ENCODE measurements at regions not wholly inside any gene's neighbourhood (a gene's known extent, or its start where the extent isn't known, plus 50 kb on each side); places are given as distances from the start of the nearest gene placed in this dataset.

DNA sequence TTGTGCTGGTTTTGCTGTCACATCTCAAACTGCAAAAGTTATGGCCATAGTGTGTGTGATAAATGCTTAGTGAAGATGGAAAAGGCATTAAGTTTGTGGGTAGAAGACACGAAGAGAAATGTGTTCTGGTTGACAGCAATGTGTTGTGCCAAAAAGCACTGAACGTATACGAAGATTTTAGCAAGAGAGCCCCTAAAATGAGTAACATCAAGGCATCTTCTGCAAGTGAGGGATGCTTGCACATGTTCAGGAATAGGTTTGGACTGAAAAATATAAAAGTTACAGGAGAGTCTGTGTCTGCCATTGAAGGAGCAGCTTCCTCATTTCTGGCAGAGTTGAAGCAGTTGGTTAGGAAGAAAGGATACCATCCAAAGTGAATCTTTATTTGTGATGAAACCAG, 167.1 kb downstream of the ADAMTS15 start:
- H3K27ac Mint-ChIP-seq: no peak overlapping the region
- H3K27me3 Mint-ChIP-seq: peaks cover 0 to 4% of the 10 kb centered on the region in 2 donors
- no peaks in the 10 kb centered on the region for H3K9me3 Mint-ChIP-seq
- no peaks in the 10 kb centered on the region for H3K36me3 Mint-ChIP-seq (ENCODE audit: insufficient read depth)
- H3K4me3 Mint-ChIP-seq: no peak overlapping the region
- ATAC-seq (replicated peaks): no peak
- no peaks in the 10 kb centered on the region for H3K4me1 Mint-ChIP-seq (ENCODE audit: low read depth in 2 of 2)
- no peak for DNase-seq

- H3K27me3 Mint-ChIP-seq: peaks cover 2 to 9% of the 10 kb centered on the region in 2 donors
- no peaks in the 10 kb centered on the region for H3K9me3 Mint-ChIP-seq
- H3K4me3 Mint-ChIP-seq: no peak overlapping the region
- H3K4me1 Mint-ChIP-seq (ENCODE audit: low read depth in 2 of 2): no peaks in the 10 kb centered on the region
- DNase-seq: no peak
- H3K27ac Mint-ChIP-seq: no peak overlapping the region
- H3K36me3 Mint-ChIP-seq (ENCODE audit: insufficient read depth): no peaks in the 10 kb centered on the region
- ATAC-seq (replicated peaks): no peak
These were observed 168.1 kb downstream of the ADAMTS15 start for GRCh38 chr11:130616573-130616972.

GRCh38 chr11:130617001-130617400, 168.6 kb downstream of the ADAMTS15 start:
- H3K36me3 Mint-ChIP-seq (ENCODE audit: insufficient read depth): no peaks in the 10 kb centered on the region
- no peak overlapping the region for H3K4me3 Mint-ChIP-seq
- H3K27me3 Mint-ChIP-seq: peaks cover 6 to 13% of the 10 kb centered on the region in 2 donors
- no peaks in the 10 kb centered on the region for H3K4me1 Mint-ChIP-seq (ENCODE audit: low read depth in 2 of 2)
- DNase-seq (no peak), ATAC-seq (replicated peaks) (no peak)
- no peak overlapping the region for H3K27ac Mint-ChIP-seq
- no peaks in the 10 kb centered on the region for H3K9me3 Mint-ChIP-seq

DNA sequence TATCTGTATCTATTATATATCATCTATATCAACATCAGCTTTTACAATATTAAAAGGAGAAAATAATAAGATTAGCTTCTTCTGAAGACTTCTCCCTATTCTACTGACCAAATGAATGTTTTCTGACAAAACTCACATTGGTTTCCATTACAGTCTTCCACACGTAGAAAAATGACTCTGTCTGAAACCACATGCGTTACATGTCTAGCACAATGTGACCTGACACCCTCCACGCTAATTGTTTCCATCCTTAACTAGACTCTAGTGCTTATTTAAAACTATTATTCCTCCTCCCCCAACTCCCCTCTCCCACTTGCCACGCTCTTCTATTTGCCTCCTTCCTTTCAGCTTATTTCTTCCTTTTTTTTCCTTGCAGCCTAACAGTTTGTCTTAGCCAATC, 172.1 kb downstream of the ADAMTS15 start:
- Mint-ChIP-seq H3K27ac (no peak overlapping the region), H3K9me3 (no peaks in the 10 kb centered on the region), H3K4me3 (no peak overlapping the region), H3K36me3 (ENCODE audit: insufficient read depth) (no peaks in the 10 kb centered on the region), H3K27me3 (peaks cover 18 to 37% of the 10 kb centered on the region in 2 donors), H3K4me1 (ENCODE audit: low read depth in 2 of 2) (no peaks in the 10 kb centered on the region)
- DNase-seq (no peak), ATAC-seq (replicated peaks) (no peak)

GRCh38 chr11:130622141-130622542, 173.7 kb downstream of the ADAMTS15 start:
- no peak overlapping the region for H3K27ac Mint-ChIP-seq
- ATAC-seq (replicated peaks) (no peak), DNase-seq (no peak)
- peaks cover 18 to 37% of the 10 kb centered on the region in 2 donors for H3K27me3 Mint-ChIP-seq
- no peaks in the 10 kb centered on the region for H3K4me1 Mint-ChIP-seq (ENCODE audit: low read depth in 2 of 2)
- H3K36me3 Mint-ChIP-seq (ENCODE audit: insufficient read depth): no peaks in the 10 kb centered on the region
- H3K9me3 Mint-ChIP-seq: no peaks in the 10 kb centered on the region
- H3K4me3 Mint-ChIP-seq: no peak overlapping the region

DNA sequence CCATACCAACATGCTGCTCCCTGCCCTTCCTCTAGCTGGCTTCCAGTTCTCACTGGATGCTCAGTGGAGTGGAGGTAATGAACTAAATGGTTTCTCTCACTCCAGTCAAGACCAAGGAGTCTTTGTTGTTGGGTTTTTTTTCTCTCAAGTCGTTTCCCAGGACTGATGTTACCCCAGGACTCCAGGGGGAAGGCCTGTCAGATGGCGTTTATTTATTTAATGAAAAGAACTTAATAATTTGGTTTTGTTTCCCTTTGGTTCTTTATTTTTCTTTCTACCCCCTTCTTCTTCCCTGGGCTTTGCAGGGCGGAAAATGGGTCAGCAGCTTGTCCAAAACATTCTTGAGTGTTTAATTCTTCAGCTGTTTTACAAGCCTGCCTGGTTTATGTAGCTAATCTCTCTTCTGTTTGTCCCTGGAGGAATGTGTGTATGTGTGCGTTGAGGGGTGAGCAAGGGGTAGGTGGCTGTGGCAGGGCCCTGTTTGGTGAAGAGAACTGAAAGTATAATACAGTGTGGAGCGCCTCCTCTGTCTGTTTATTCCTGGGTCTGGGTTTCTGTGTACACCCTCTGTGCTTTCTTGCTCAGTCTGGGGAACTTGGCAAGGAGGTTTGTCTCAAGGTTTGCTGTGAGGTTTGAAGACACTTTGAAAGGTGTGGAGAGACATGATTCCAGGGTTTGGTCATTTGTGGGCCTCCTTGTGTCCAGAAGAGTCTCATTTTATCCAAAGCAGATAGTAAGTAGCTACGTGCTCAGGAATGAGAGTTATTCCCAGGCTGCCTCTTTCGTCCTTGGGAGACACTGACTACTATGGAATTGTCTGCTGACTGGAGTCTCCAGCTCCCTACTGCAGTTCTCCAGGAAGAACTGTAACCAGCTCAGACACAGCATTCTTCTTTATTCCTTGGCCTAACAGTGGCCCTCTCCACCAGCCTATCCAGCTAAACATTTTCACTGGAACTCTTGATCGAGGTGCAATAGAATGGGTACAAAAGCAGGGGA, 175.5 kb downstream of the ADAMTS15 start:
- no peaks in the 10 kb centered on the region for H3K4me1 Mint-ChIP-seq (ENCODE audit: low read depth in 2 of 2)
- DNase-seq (no peak), ATAC-seq (replicated peaks) (no peak)
- H3K27ac Mint-ChIP-seq: no peak overlapping the region
- peaks cover 18 to 37% of the 10 kb centered on the region in 2 donors for H3K27me3 Mint-ChIP-seq
- no peak overlapping the region for H3K4me3 Mint-ChIP-seq
- no peaks in the 10 kb centered on the region for H3K9me3 Mint-ChIP-seq
- no peaks in the 10 kb centered on the region for H3K36me3 Mint-ChIP-seq (ENCODE audit: insufficient read depth)

DNA sequence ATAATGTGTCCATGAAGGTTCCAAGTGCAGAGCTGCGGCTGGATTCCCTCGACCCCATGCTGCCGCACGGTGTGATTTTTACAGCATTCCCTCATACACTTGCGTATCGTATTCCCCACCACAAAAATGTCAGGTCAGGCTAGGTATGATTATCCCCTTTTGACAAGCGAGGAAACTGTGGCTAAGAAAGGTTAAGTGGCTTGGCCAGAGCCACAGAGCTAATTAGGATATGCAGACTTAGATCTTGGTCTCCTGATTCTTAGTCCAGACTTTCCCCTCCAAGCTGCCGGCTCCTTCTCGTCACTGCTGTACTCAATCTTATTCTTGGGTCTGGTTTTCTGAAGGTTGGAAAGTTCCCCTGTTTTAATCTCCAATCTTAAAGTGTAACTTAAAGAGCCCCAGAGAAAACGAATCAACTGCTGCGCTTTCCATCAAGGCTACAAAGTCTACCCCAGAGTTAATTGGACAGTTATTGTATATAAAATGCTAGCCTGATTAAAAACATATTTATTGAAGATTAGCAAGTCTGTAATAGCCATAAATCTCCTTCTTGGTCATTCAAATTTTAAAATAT, 176.6 kb downstream of the ADAMTS15 start:
- ATAC-seq (replicated peaks): no peak
- Mint-ChIP-seq H3K9me3 (no peaks in the 10 kb centered on the region), H3K36me3 (ENCODE audit: insufficient read depth) (no peaks in the 10 kb centered on the region), H3K4me3 (no peak overlapping the region), H3K4me1 (ENCODE audit: low read depth in 2 of 2) (no peaks in the 10 kb centered on the region), H3K27ac (no peak overlapping the region), H3K27me3 (peaks cover 18 to 37% of the 10 kb centered on the region in 2 donors)
- no peak for DNase-seq

- H3K36me3 Mint-ChIP-seq (ENCODE audit: insufficient read depth): no peaks in the 10 kb centered on the region
- DNase-seq (no peak), ATAC-seq (replicated peaks) (no peak)
- no peak overlapping the region for H3K27ac Mint-ChIP-seq
- H3K27me3 Mint-ChIP-seq: peaks cover 18 to 31% of the 10 kb centered on the region in 2 donors
- no peaks in the 10 kb centered on the region for H3K9me3 Mint-ChIP-seq
- H3K4me3 Mint-ChIP-seq: no peak overlapping the region
- H3K4me1 Mint-ChIP-seq (ENCODE audit: low read depth in 2 of 2): no peaks in the 10 kb centered on the region
These were observed 177.3 kb downstream of the ADAMTS15 start for GRCh38 chr11:130625578-130626306.

DNA sequence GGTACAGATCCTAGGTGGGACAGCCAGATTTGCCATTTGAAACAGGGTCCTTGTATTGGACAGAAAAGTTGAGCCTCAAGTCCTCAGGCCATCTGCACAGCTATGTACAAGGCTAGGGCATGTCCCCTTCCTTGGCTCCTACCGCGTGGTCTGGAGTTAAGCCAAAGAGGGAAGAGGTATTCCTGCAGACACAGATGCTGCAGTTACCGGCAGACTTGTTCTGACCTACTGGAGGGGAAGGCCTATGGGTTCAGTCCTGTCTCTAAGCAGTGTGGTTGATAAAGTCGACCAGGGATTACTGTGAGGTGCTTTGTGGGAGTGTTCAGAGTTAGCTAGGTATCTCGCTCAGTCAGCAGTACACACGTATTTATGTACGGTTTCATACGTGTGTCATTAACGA, 180.6 kb downstream of the ADAMTS15 start:
- Mint-ChIP-seq H3K27me3 (peaks cover 14 to 23% of the 10 kb centered on the region in 2 donors), H3K9me3 (no peaks in the 10 kb centered on the region), H3K27ac (no peak overlapping the region), H3K4me3 (no peak overlapping the region), H3K4me1 (ENCODE audit: low read depth in 2 of 2) (no peaks in the 10 kb centered on the region), H3K36me3 (ENCODE audit: insufficient read depth) (no peaks in the 10 kb centered on the region)
- ATAC-seq (replicated peaks): no peak
- no peak for DNase-seq

DNA sequence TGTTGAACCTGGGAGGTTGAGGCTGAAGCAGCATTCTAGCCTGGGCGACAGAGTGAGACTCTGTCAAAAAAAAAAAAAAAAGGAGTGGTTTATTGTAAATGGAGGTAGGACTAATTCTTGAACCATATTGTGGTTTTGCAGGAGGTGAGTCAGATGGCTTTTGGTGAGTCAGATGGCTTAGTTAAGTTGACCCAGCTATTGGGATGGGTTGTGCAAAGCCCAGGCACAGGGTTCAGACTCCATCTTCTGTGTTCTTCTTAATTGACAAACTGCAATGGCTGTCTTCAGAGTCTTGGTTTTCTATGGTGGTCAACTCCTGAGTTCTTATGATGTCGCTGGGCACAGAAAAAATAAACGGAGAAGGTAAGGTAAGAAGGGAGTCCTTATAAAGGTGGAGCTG, 182.7 kb downstream of the ADAMTS15 start:
- ATAC-seq (replicated peaks) (no peak), DNase-seq (no peak)
- no peak overlapping the region for H3K27ac Mint-ChIP-seq
- no peak overlapping the region for H3K4me3 Mint-ChIP-seq
- no peaks in the 10 kb centered on the region for H3K4me1 Mint-ChIP-seq (ENCODE audit: low read depth in 2 of 2)
- H3K9me3 Mint-ChIP-seq: no peaks in the 10 kb centered on the region
- H3K27me3 Mint-ChIP-seq: peaks cover 27 to 37% of the 10 kb centered on the region in 2 donors
- no peaks in the 10 kb centered on the region for H3K36me3 Mint-ChIP-seq (ENCODE audit: insufficient read depth)

- ATAC-seq (replicated peaks) (no peak), DNase-seq (no peak)
- H3K4me3 Mint-ChIP-seq: no peak overlapping the region
- H3K36me3 Mint-ChIP-seq (ENCODE audit: insufficient read depth): no peaks in the 10 kb centered on the region
- H3K27me3 Mint-ChIP-seq: peaks cover 27 to 50% of the 10 kb centered on the region in 2 donors
- H3K4me1 Mint-ChIP-seq (ENCODE audit: low read depth in 2 of 2): no peaks in the 10 kb centered on the region
- no peak overlapping the region for H3K27ac Mint-ChIP-seq
- no peaks in the 10 kb centered on the region for H3K9me3 Mint-ChIP-seq
These were observed 185.0 kb downstream of the ADAMTS15 start for GRCh38 chr11:130633466-130633865.

DNA sequence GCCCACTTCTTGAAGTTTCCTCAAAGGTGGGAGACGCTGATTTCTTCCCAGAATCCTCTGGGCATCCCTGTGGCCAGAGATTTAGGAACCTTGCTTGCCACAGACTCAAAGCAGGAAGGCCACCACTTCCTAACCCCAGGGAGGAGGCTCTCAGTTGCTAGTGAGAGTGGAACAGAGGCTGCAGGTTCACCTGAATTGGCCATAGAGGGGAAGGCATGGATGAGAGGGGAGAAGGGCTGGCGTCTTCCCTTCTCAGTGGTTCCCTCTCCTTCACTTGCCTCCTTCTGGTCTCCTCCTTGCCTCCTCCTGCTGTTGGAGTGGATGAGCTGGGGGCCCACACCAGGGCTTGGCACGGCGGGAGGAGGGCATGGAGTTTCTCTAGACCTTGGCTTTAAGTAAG, 185.7 kb downstream of the ADAMTS15 start:
- Mint-ChIP-seq H3K27me3 (peaks cover 27 to 50% of the 10 kb centered on the region in 2 donors), H3K4me3 (no peak overlapping the region), H3K9me3 (no peaks in the 10 kb centered on the region), H3K36me3 (ENCODE audit: insufficient read depth) (no peaks in the 10 kb centered on the region), H3K4me1 (ENCODE audit: low read depth in 2 of 2) (no peaks in the 10 kb centered on the region), H3K27ac (no peak overlapping the region)
- DNase-seq (no peak), ATAC-seq (replicated peaks) (no peak)

- Mint-ChIP-seq H3K9me3 (no peaks in the 10 kb centered on the region), H3K27ac (no peak overlapping the region), H3K4me1 (ENCODE audit: low read depth in 2 of 2) (no peaks in the 10 kb centered on the region), H3K36me3 (ENCODE audit: insufficient read depth) (no peaks in the 10 kb centered on the region), H3K27me3 (peaks cover 27 to 57% of the 10 kb centered on the region in 2 donors), H3K4me3 (no peak overlapping the region)
- ATAC-seq (replicated peaks): no peak
- DNase-seq: no peak
These were observed 186.6 kb downstream of the ADAMTS15 start for GRCh38 chr11:130634961-130635473.

Data from effector memory CD8-positive, alpha-beta T cell (primary cell).